CD4-positive, alpha-beta T cell treated with Interleukin-4 for 1 hour (primary cell): ENCODE measurements at regions not wholly inside any gene's neighbourhood (a gene's known extent, or its start where the extent isn't known, plus 50 kb on each side); places are given as distances from the start of the nearest gene placed in this dataset.

Experiments
- DNase-seq, 2 donors: peaks; one replicate each; pipeline ENCODE4 v3.0.0-alpha.2; 2020 to 2022

GRCh38 chr2:234304950-234305349, 191.9 kb downstream of the ARL4C start:
- no peak for DNase-seq

GRCh38 chr2:234302664-234302991, 194.3 kb downstream of the ARL4C start:
- no peak for DNase-seq

GRCh38 chr2:234300932-234301823, 195.7 kb downstream of the ARL4C start:
- DNase-seq = no peak

- DNase-seq = peak in 1 of 2 donors; percentile 26
Measured at GRCh38 chr2:234300391-234300925, 196.4 kb downstream of the ARL4C start.

GRCh38 chr2:234298918-234299317, 198.0 kb downstream of the ARL4C start:
- DNase-seq = no peak

GRCh38 chr2:234296991-234297390, 199.9 kb downstream of the ARL4C start:
- no peak for DNase-seq

- peak in 1 of 2 donors; percentile 32 for DNase-seq
Measured at GRCh38 chr2:234293973-234294372, 202.9 kb downstream of the ARL4C start.

- DNase-seq = no peak
Measured at GRCh38 chr2:234292962-234293243, 204.0 kb downstream of the ARL4C start.

GRCh38 chr2:234292205-234292961, 204.5 kb downstream of the ARL4C start:
- DNase-seq = peak; percentile 85 to 94

GRCh38 chr2:234291765-234292204, 205.1 kb downstream of the ARL4C start:
- DNase-seq = peak; percentile 86 to 87

GRCh38 chr2:234290671-234291070, 206.2 kb downstream of the ARL4C start:
- peak; percentile 94 for DNase-seq

- DNase-seq = peak; percentile 39 to 44
Measured at GRCh38 chr2:234289834-234290590, 206.9 kb downstream of the ARL4C start.

GRCh38 chr2:234288974-234289455, 207.9 kb downstream of the ARL4C start:
- DNase-seq = peak; percentile 82 to 86

GRCh38 chr2:234287650-234288049, 209.2 kb downstream of the ARL4C start:
- DNase-seq = no peak

- no peak for DNase-seq
Measured at GRCh38 chr2:234286956-234287355, 209.9 kb downstream of the ARL4C start.

- DNase-seq = no peak
Measured at GRCh38 chr2:234286118-234286598, 210.7 kb downstream of the ARL4C start.

- DNase-seq = no peak
Measured at GRCh38 chr2:234285541-234285940, 211.3 kb downstream of the ARL4C start.

GRCh38 chr2:234279637-234280036, 217.2 kb downstream of the ARL4C start:
- no peak for DNase-seq

- peak in 1 of 2 donors; percentile 65 for DNase-seq
Measured at GRCh38 chr2:234278556-234279255, 218.2 kb downstream of the ARL4C start.

GRCh38 chr2:234275515-234275914, 221.4 kb downstream of the ARL4C start:
- DNase-seq = no peak

- peak in 1 of 2 donors; percentile 48 for DNase-seq
Measured at GRCh38 chr2:234273887-234274584, 222.8 kb downstream of the ARL4C start.
